ENCODE measurements at regions not wholly inside any gene's neighbourhood (a gene's known extent, or its start where the extent isn't known, plus 50 kb on each side); places are given as distances from the start of the nearest gene placed in this dataset.

- H2AK5ac ChIP-seq (ENCODE audit: insufficient read length, low read length), result no peak overlapping the region
- H3K27me3 ChIP-seq (ENCODE audit: insufficient read depth, low read length), result no peaks in the 10 kb centered on the region
- no peak overlapping the region for H3K9ac ChIP-seq (ENCODE audit: extremely low read depth, insufficient read length, low read length)
- H3K18ac ChIP-seq (ENCODE audit: insufficient read length, low read depth, low read length), result no peak overlapping the region
- no peak overlapping the region for H4K5ac ChIP-seq (ENCODE audit: insufficient read length, low read depth, low read length)
- H3K4me3 Mint-ChIP-seq, result no peak overlapping the region
- H3K36me3 Mint-ChIP-seq (ENCODE audit: insufficient read depth in 1 of 3, low read depth in 3 of 3), result no peaks in the 10 kb centered on the region
- H3K27me3 Mint-ChIP-seq (ENCODE audit: low read depth), result peaks cover 39% of the 10 kb centered on the region
- H3K27ac Mint-ChIP-seq, result no peak overlapping the region
- no peak overlapping the region for H4K91ac ChIP-seq (ENCODE audit: insufficient read length, low read depth, low read length)
- H3K79me2 ChIP-seq (ENCODE audit: insufficient read depth, low read length), result no peaks in the 10 kb centered on the region
- TF ChIP-seq, protein P1, sequence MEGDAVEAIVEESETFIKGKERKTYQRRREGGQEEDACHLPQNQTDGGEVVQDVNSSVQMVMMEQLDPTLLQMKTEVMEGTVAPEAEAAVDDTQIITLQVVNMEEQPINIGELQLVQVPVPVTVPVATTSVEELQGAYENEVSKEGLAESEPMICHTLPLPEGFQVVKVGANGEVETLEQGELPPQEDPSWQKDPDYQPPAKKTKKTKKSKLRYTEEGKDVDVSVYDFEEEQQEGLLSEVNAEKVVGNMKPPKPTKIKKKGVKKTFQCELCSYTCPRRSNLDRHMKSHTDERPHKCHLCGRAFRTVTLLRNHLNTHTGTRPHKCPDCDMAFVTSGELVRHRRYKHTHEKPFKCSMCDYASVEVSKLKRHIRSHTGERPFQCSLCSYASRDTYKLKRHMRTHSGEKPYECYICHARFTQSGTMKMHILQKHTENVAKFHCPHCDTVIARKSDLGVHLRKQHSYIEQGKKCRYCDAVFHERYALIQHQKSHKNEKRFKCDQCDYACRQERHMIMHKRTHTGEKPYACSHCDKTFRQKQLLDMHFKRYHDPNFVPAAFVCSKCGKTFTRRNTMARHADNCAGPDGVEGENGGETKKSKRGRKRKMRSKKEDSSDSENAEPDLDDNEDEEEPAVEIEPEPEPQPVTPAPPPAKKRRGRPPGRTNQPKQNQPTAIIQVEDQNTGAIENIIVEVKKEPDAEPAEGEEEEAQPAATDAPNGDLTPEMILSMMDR (conservative IDR thresholded peaks at IDR 0.05), result peak; percentile 96
- H3K4me1 Mint-ChIP-seq, result peaks cover 0 to 6% of the 10 kb centered on the region in 2 experiments; a peak in 2 of 4 replicates
- H3K56ac ChIP-seq (ENCODE audit: insufficient read length, low read depth, low read length), result no peak overlapping the region
- H4K20me1 ChIP-seq (ENCODE audit: control insufficient read depth, insufficient read depth, insufficient read length), result no peaks in the 10 kb centered on the region
- no CpG with 5 or more reads among the region's 5 CpGs for WGBS (ENCODE audit: extremely low coverage, insufficient read length, low lambda C conversion rate)
- H2BK15ac ChIP-seq (ENCODE audit: low read depth, low read length), result no peak overlapping the region
- no peaks in the 10 kb centered on the region for H3K9me3 Mint-ChIP-seq
- no peak overlapping the region for H2AFZ ChIP-seq (ENCODE audit: low read length)
- H4K8ac ChIP-seq (replicated peaks; ENCODE audit: insufficient read length, low read depth, low read length), result no peak overlapping the region
- H3K4me2 ChIP-seq (ENCODE audit: insufficient read depth, insufficient read length, low read length), result no peak overlapping the region
- H3K23ac ChIP-seq (ENCODE audit: insufficient read length, low read depth, low read length), result no peak overlapping the region
- no peak overlapping the region for H3T11ph ChIP-seq (ENCODE audit: low read length)
- no peak overlapping the region for H2BK5ac ChIP-seq (ENCODE audit: insufficient read length, low read length)
- H3K79me1 ChIP-seq (ENCODE audit: insufficient read depth, low read depth, low read length, poor library complexity, severe bottlenecking), result no peaks in the 10 kb centered on the region
- H3K14ac ChIP-seq (ENCODE audit: insufficient read depth, low read length), result no peak overlapping the region
- no peak overlapping the region for H3K4ac ChIP-seq (ENCODE audit: low read depth, low read length)
- peak; percentile 77 for DNase-seq
- H3K9me3 ChIP-seq (ENCODE audit: control insufficient read depth, low read depth, low read length), result no peaks in the 10 kb centered on the region
- H2BK12ac ChIP-seq (ENCODE audit: insufficient read length, low read depth, low read length), result no peak overlapping the region
- H2BK120ac ChIP-seq (ENCODE audit: low read depth, low read length, poor library complexity, severe bottlenecking), result no peak overlapping the region
- H3K4me1 ChIP-seq (ENCODE audit: insufficient read depth, low read length), result no peaks in the 10 kb centered on the region
- no peak overlapping the region for H3K27ac ChIP-seq (ENCODE audit: insufficient read length, low read depth, low read length)
- no peaks in the 10 kb centered on the region for H3K23me2 ChIP-seq (ENCODE audit: insufficient read length, low read depth, low read length, poor library complexity, severe bottlenecking)
- H2BK20ac ChIP-seq (ENCODE audit: low read depth, low read length, poor library complexity, severe bottlenecking), result no peak overlapping the region
These were observed 105.3 kb upstream of the SERBP1 start for GRCh38 chr1:67535474-67535873.

Measured in H9 (cell line).